ENCODE measurements at regions not wholly inside any gene's neighbourhood (a gene's known extent, or its start where the extent isn't known, plus 50 kb on each side); places are given as distances from the start of the nearest gene placed in this dataset.
"Not testable (repeated sequence)": the region's sequence is repeated elsewhere in the genome, so short reads cannot be mapped to it uniquely, and the experiment has no call there.

GRCh38 chrX:25143596-25143995 lies 127.8 kb upstream of the ARX start:
- DNase-seq (ENCODE audit: low read depth): no peak

GRCh38 chrX:25141684-25142083 lies 125.9 kb upstream of the ARX start:
- no peak for DNase-seq (ENCODE audit: low read depth)

DNA sequence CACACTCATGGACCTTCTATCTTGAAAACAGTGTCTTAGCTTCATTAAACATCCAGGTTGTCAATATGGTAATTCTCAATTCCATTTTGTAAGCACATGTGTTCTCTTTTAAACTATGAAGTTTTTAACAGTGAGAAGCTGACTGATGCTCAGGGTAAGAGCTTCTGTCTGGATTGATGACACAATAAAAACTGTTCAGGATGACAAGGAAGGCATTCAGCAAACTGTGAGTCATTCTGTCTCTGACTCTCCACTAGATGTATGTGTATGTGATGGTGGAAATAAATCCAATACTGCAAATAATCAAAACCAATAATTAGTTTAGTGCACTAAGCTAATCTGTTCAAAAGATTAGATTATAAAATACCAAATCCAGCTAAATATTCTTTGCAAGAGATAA lies 115.3 kb upstream of the ARX start:
- no peak for DNase-seq (ENCODE audit: low read depth)

- no peak for DNase-seq (ENCODE audit: low read depth)
Observed at GRCh38 chrX:25130619-25131018, 114.9 kb upstream of the ARX start.

DNA sequence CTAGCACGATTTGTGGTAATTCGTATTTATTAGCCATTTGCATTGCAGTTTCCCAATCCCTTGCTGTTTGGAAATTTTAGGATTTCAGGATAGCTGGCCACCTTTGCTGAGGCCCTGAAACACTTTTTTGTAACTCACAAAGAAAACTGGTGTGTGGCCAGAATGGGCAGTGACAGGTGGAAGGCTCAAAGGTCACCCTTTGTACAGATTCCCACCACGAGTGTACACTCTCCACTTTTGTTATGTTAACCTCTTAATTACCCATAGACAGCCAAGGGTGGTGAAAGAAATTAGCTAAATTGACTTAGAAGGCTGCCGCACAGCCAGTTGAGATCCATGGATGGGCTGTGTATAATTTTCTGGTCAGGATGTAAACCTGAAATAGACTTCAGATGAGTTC lies 109.7 kb upstream of the ARX start:
- no peak for DNase-seq (ENCODE audit: low read depth)

DNA sequence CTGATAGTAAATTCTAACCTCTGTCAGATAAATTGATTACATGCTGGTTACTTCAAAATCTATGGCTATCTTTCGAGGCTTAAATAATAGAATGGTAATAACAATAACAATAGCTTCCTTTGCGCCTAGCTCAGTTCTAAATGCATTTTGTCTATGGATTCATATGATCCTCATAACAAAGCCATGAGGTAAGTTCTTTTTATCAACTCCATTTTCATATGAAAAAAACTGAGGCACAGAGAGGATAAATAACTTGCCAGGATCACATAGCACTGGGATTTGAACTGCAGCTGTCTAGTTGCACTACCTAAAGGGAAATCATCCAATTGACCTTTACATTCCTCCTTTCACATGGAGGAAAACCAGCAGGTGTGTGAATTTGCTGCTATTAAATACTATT lies 108.6 kb upstream of the ARX start:
- DNase-seq (ENCODE audit: low read depth): no peak

GRCh38 chrX:25112156-25112555 lies 96.4 kb upstream of the ARX start:
- DNase-seq (ENCODE audit: low read depth): no peak

- DNase-seq (ENCODE audit: low read depth): no peak
Observed at GRCh38 chrX:25108481-25108880, 92.7 kb upstream of the ARX start.

DNA sequence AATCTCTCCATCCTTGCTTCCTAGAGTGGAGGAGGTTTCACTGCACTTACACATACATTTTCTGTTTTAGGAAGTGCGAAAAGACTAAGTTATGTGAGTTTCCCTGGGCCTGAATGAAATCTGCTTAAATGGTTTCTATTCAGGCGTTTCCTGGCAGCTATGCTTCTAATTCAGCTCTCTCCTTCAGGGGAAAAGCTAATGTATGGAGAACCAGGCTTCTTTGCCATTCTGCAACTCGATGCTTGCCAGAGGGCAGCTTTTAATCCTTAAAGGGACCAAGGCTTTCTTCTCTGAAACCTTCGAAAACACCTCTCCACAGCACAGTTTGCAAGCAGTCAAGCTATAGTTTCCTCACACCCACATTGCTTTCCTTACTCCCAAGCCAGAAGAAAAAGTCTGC lies 89.5 kb upstream of the ARX start:
- no peak for DNase-seq (ENCODE audit: low read depth)

DNA sequence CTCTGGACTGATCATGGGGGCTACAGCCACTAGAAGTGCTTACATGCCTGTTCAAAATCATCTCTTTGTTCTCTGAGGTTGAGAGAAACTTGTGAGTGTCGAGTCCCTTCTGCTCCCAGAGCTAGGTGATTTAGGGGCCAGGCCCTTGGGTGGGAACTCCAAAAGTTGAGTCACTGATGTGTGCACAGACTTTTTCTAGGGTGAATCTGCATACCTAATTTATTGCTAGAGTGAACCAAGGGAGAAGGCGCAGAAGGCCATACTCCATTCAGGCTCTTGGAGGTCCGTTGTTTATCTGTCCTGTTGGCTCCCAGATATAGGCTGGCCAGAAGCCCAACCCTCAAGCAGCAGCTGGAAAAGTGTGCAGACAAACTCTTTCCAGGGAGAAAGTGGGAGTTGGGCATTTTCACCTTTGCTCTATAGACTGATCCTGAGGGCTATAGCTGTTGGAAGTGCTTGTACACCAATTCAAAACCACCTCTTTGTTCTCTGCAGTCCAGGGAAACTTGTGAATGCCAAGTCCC lies 80.8 kb upstream of the ARX start:
- no peak for DNase-seq (ENCODE audit: low read depth)

GRCh38 chrX:25091152-25091551 lies 75.4 kb upstream of the ARX start:
- DNase-seq (ENCODE audit: low read depth): not testable (repeated sequence)

- no peak for DNase-seq (ENCODE audit: low read depth)
Observed at GRCh38 chrX:25084446-25084845, 68.7 kb upstream of the ARX start.

DNA sequence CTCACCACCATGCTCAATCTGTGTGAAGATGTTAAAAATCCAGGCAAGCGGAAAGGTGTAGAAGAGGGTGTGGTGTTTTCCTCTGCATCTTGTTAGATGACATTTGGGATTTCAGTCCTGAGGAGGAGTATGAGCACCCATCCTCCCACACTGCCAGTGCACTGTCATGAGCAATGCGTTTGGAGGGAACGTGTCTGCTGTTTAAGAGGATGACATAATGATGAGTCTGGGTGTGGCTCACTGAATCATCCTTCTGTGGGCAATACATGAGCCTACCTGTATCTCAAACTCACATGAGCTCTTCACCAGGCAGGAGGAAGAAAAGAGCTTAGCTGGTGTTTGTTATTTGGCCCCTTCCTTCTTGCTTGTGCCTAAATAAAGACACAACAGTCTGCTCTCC lies 67.9 kb upstream of the ARX start:
- peak; percentile 1 for DNase-seq (ENCODE audit: low read depth)

DNA sequence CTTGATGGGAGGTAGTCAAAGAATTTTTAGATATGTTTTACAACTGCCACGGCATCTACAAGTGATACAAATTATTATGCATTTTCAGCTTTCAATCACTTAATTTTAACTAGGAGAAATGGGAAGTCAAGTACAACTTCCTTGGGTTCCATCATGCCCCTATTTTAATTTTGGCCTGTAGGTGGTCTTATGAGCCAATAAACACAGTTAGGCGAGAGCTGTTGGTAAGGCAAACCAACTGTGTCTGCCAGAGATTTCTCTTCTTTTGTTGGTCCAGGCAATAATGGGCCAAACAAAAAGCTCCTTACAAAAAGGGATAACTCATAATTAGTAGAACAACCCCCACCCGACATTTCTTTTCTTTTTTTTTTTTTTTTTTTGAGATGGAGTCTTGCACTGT lies 63.3 kb upstream of the ARX start:
- no peak for DNase-seq (ENCODE audit: low read depth)

DNA sequence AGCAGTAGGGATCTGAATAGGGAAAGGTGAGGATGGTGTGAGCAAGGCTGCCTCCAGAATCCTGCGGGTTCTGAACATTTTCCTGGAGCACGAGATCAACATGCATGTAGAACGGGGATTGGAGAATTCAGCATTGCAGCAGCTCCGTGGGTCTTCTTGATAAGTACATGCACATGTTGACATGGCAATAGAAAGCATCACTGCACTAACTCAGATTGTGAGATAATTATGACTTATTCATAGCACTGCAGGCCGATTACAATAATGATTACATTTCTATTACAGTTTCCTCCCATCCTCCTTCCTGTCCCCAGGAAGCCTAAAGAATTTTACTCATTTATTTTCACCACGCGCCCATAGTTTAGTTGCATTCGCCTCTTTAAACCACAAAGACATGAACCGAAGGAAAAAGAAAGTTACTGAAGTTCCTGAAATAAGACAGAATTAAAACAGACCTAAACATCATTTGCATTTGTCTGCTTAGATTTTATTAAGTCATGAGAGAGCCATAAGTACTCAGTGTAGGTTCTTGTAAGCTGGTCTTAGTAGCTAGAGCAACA lies 61.3 kb upstream of the ARX start:
- no peak for DNase-seq (ENCODE audit: low read depth)

- no peak for DNase-seq (ENCODE audit: low read depth)
Observed at GRCh38 chrX:25072247-25072646, 56.5 kb upstream of the ARX start.

DNA sequence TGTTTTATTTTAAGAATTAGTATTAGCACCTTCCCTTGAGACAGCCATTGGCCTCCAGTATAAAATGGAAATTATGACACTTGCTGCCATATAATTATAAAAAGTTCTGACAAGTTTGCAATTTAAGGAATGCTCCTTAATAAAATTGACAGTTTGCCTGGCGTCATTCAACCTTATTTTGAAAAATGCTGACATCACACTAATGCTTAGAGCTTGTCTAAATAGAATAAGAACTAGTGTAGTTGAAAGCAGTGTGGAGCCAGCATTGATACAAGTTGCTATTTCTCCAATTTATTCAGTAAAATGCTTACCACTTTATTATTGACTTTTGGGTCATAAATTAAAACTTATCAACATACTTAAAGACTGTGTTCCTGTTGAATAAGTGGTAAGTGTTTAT lies 54.3 kb upstream of the ARX start:
- no peak for DNase-seq (ENCODE audit: low read depth)

GRCh38 chrX:25069209-25069608 lies 53.4 kb upstream of the ARX start:
- DNase-seq (ENCODE audit: low read depth): no peak

GRCh38 chrX:25068340-25068739 lies 52.6 kb upstream of the ARX start:
- no peak for DNase-seq (ENCODE audit: low read depth)

DNA sequence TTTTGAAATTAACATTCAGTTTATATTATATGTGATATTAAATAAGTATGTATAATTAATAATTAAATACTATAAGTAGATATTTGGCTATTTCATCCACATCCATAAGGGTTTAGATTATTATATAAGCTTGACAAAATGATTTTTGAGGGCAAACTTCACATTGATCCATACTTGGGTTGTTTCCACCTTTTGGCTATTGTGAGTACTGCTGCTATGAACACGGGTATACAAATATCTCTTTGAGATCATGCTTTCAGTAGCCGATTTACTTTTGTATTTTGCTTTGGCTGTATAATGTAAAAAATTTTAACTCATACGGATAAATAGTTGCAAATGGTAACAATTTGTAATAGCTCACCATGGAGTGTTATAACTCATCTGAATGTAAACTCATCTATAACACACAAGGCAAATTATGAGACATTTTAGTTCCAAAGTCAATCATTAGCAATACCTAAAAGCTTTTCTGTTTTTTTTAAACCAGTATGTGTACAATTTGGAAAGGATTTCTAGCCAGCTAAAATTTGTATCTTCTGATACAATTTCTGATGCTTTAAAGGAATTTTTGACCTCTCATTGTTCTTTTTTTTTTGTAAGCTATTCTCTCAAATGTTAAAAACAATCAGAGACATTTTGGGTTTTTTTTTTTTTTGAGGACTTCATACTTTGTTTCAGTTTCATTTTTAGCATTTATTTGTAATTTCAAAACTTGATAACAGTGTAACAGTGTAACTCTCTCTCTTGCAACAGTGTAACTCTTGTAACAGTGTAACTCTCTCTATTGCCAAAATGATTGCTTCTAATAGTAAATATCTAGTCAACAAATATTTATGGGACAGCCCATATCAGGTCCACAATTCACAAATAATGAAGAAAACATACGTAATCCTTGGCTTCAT lies 51.8 kb upstream of the ARX start:
- DNase-seq (ENCODE audit: low read depth): no peak

GRCh38 chrX:25066131-25066530 lies 50.4 kb upstream of the ARX start:
- DNase-seq (ENCODE audit: low read depth): no peak

All from RPMI7951 (cell line).